ENCODE measurements at regions not wholly inside any gene's neighbourhood (a gene's known extent, or its start where the extent isn't known, plus 50 kb on each side); places are given as distances from the start of the nearest gene placed in this dataset.

- in situ Hi-C loops (cut with HindIII; ENCODE audit: low pct_unique_long_range_greater_than_20kb, low sequenced_read_pairs) (no loop called here), intact Hi-C loops (cut with micrococcal nuclease; ENCODE audit: unreplicated experiment) (no loop called here)
- H3K27ac ChIP-seq (ENCODE audit: low read length): no peak overlapping the region
- ChIA-PET POLR2A (no interaction called here), CTCF (no interaction called here)
- no peak for DNase-seq (ENCODE audit: low read depth, low spot score)
- no peaks in the 10 kb centered on the region for H3K4me1 ChIP-seq (ENCODE audit: control insufficient read depth, insufficient read depth, low read length)
- ATAC-seq: no peak
- TF ChIP-seq SIN3A (IDR thresholded peaks at IDR 0.05; ENCODE audit: borderline replicate concordance, insufficient read depth, low read depth, low read length) (no peak), TCF7L2 (IDR thresholded peaks at IDR 0.05; ENCODE audit: low read depth, low read length) (no peak), REST (IDR thresholded peaks at IDR 0.05; ENCODE audit: insufficient read depth in 1 of 2, low read depth in 2 of 2, low read length in 1 of 2) (no peak), POLR2AphosphoS5 (IDR thresholded peaks at IDR 0.05; ENCODE audit: low read depth, low read length) (no peak)
- BruUV-seq (replicated peaks): no TSS peak
- H3K9me3 ChIP-seq (ENCODE audit: control insufficient read depth, insufficient read depth, low read depth, low read length): no peaks in the 10 kb centered on the region
- H3K4me3 ChIP-seq (ENCODE audit: low read depth in 2 of 2, low read length in 2 of 2): no peak overlapping the region
- H3K36me3 ChIP-seq (ENCODE audit: control insufficient read depth, insufficient read depth, low read length): no peaks in the 10 kb centered on the region
- H3K27me3 ChIP-seq (ENCODE audit: control insufficient read depth, insufficient read depth, low read length): peaks cover 12% of the 10 kb centered on the region
Observed at GRCh38 chr7:45256309-45256708, 98.7 kb downstream of the RAMP3 start.

GRCh38 chr7:45256775-45257174 lies 99.2 kb downstream of the RAMP3 start:
- ATAC-seq (no peak), DNase-seq (ENCODE audit: low read depth, low spot score) (no peak)
- peaks cover 12% of the 10 kb centered on the region for H3K27me3 ChIP-seq (ENCODE audit: control insufficient read depth, insufficient read depth, low read length)
- H3K4me1 ChIP-seq (ENCODE audit: control insufficient read depth, insufficient read depth, low read length): no peaks in the 10 kb centered on the region
- H3K36me3 ChIP-seq (ENCODE audit: control insufficient read depth, insufficient read depth, low read length): no peaks in the 10 kb centered on the region
- H3K27ac ChIP-seq (ENCODE audit: low read length): no peak overlapping the region
- CTCF ChIA-PET: no interaction called here
- in situ Hi-C loops (cut with HindIII; ENCODE audit: low pct_unique_long_range_greater_than_20kb, low sequenced_read_pairs): no loop called here
- intact Hi-C loops (cut with micrococcal nuclease; ENCODE audit: unreplicated experiment): no loop called here
- H3K4me3 ChIP-seq (ENCODE audit: low read depth in 2 of 2, low read length in 2 of 2): no peak overlapping the region
- POLR2A ChIA-PET: no interaction called here
- no peaks in the 10 kb centered on the region for H3K9me3 ChIP-seq (ENCODE audit: control insufficient read depth, insufficient read depth, low read depth, low read length)
- TF ChIP-seq CTCF (IDR thresholded peaks at IDR 0.05) (no peak), POLR2AphosphoS5 (IDR thresholded peaks at IDR 0.05; ENCODE audit: low read depth, low read length) (no peak), SIN3A (IDR thresholded peaks at IDR 0.05; ENCODE audit: borderline replicate concordance, insufficient read depth, low read depth, low read length) (no peak), TCF7L2 (IDR thresholded peaks at IDR 0.05; ENCODE audit: low read depth, low read length) (no peak), REST (IDR thresholded peaks at IDR 0.05; ENCODE audit: insufficient read depth in 1 of 2, low read depth in 2 of 2, low read length in 1 of 2) (no peak)
- BruUV-seq (replicated peaks): no TSS peak
